GM23248 (cell line): ENCODE measurements at regions not wholly inside any gene's neighbourhood (a gene's known extent, or its start where the extent isn't known, plus 50 kb on each side); places are given as distances from the start of the nearest gene placed in this dataset.

Source experiments
- DNase-seq: peaks from one replicate; pipeline ENCODE4 v3.0.0-alpha.2; 2015
- H2AFZ ChIP-seq: fragments of 200-600 bp; sonication (generic); 2 replicates; pipeline ENCODE4 v1.6.1; 2016; ENCODE audit warnings: antibody characterized with exemption
- H3F3A ChIP-seq: fragments of 200-600 bp; sonication (generic); 2 replicates; pipeline ENCODE4 v1.6.1; 2016; ENCODE audit warnings: mild to moderate bottlenecking, antibody characterized with exemption, mixed run types; ENCODE audit not compliant: insufficient read depth
- H3K27ac ChIP-seq: fragments of 200-600 bp; sonication (generic); 2 replicates; pipeline ENCODE4 v1.5.1; 2016; ENCODE audit warnings: mild to moderate bottlenecking
- H3K27me3 ChIP-seq: fragments of 200-600 bp; sonication (generic); replicated peaks from 2 replicates; pipeline ENCODE4 v1.6.1; 2016; ENCODE audit warnings: mild to moderate bottlenecking; ENCODE audit not compliant: insufficient read depth
- H3K36me3 ChIP-seq: fragments of 200-600 bp; sonication (generic); 2 replicates; pipeline ENCODE4 v1.6.1; 2016; ENCODE audit warnings: low read depth, mild to moderate bottlenecking
- H3K4me1 ChIP-seq: fragments of 200-600 bp; sonication (generic); 2 replicates; pipeline ENCODE4 v1.6.1; 2016; ENCODE audit warnings: mild to moderate bottlenecking; ENCODE audit not compliant: insufficient read depth
- H3K4me2 ChIP-seq: fragments of 200-600 bp; sonication (generic); one replicate; pipeline ENCODE4 v1.6.1; 2016; ENCODE audit warnings: mild to moderate bottlenecking; ENCODE audit not compliant: unreplicated experiment
- H3K4me3 ChIP-seq: fragments of 200-600 bp; sonication (generic); 2 replicates; pipeline ENCODE4 v1.5.1; 2016; ENCODE audit warnings: mild to moderate bottlenecking
- H3K79me2 ChIP-seq: fragments of 200-600 bp; sonication (generic); 2 replicates; pipeline ENCODE4 v1.6.1; 2016; ENCODE audit warnings: mild to moderate bottlenecking; ENCODE audit not compliant: insufficient read depth
- H3K9ac ChIP-seq: fragments of 200-600 bp; sonication (generic); 2 replicates; pipeline ENCODE4 v1.6.1; 2016; ENCODE audit warnings: mild to moderate bottlenecking
- H3K9me2 ChIP-seq: fragments of 200-600 bp; sonication (generic); 2 replicates; pipeline ENCODE4 v1.6.1; 2016; ENCODE audit warnings: mixed run types, mild to moderate bottlenecking, moderate library complexity; ENCODE audit not compliant: insufficient read depth
- H3K9me3 ChIP-seq: fragments of 200-600 bp; sonication (generic); one replicate; pipeline ENCODE4 v1.6.1; 2017; ENCODE audit warnings: low read depth
- H4K20me1 ChIP-seq: fragments of 200-600 bp; sonication (generic); 2 replicates; pipeline ENCODE4 v1.6.0; 2016; ENCODE audit not compliant: insufficient read depth
- EZH2 ChIP-seq: fragments of 200-600 bp; sonication (generic); IDR thresholded peaks from 2 replicates; pipeline ENCODE4 v1.6.1; 2018; ENCODE audit warnings: antibody characterized with exemption, mild to moderate bottlenecking; ENCODE audit not compliant: insufficient read depth, poor library complexity, severe bottlenecking
- EZH2phosphoT487 ChIP-seq: fragments of 200-600 bp; sonication (generic); IDR thresholded peaks from 2 replicates; pipeline ENCODE4 v1.6.1; 2018; ENCODE audit warnings: antibody characterized with exemption, moderate library complexity, mild to moderate bottlenecking, low read depth; ENCODE audit not compliant: insufficient read depth
- WGBS, 2 experiments: methylation state at CpG; one replicate each; pipeline ENCODE4 v1.1.6; 2015 to 2017; ENCODE audit warnings: low lambda C conversion rate in 2 of 2, low coverage in 1 of 2; ENCODE audit errors: missing lambda C conversion rate in 2 of 2; 5-methylcytosine and 5-hydroxymethylcytosine counted together
- in situ Hi-C: fragments of 300-500 bp; cut with MboI; formaldehyde crosslinking; loops from 2 replicates; pipeline ENCODE4 v1.15.0; 2020

- H3K4me1 ChIP-seq: no peaks in the 10 kb centered on the region
- 32 to 39% methylated on average over 5 of the region's 5 CpGs for WGBS, 2 experiments
- in situ Hi-C loops: no loop called here
These were observed 141.7 kb upstream of the RPL38 start for GRCh38 chr17:74061758-74062157.

DNA sequence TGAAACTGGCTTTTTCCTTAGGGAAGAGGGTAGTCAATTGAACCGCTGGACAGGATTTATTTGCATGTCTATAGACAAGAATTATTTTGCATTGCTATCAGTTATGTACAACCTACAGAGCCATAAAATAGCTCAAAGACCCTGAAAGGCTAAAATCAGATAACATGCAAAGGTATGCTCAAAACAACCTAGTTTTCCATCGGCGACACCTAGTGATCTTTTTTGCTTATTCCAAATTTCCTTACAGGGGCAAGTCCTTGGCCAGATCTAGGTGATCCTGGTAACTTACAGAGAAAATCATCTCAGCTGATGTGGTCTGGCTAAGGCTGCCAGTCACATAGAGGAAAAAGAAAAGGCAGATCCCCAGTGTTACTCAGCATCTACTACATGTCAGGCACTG is 141.2 kb upstream of the RPL38 start:
- DNase-seq: no peak
- Histone ChIP-seq H3K9me2 (no peaks in the 10 kb centered on the region), H3K79me2 (no peaks in the 10 kb centered on the region), H3K4me3 (no peak overlapping the region), H4K20me1 (no peaks in the 10 kb centered on the region), H3K36me3 (no peaks in the 10 kb centered on the region), H3K9me3 (no peaks in the 10 kb centered on the region), H3K4me1 (no peaks in the 10 kb centered on the region), H2AFZ (no peak overlapping the region), H3K27me3 (no peaks in the 10 kb centered on the region; the same call in 1 of the 2 replicates), H3F3A (no peaks in the 10 kb centered on the region), H3K9ac (no peak overlapping the region), H3K27ac (no peak overlapping the region), H3K4me2 (no peak overlapping the region)
- WGBS, 2 experiments: 82 to 88% methylated on average over 3 of the region's 3 CpGs
- no peak for TF ChIP-seq EZH2phosphoT487
- TF ChIP-seq EZH2: no peak
- in situ Hi-C loops: no loop called here

More at GRCh38 chr17:74061758-74062157, 141.7 kb upstream of the RPL38 start:
- Histone ChIP-seq H3K4me2 (no peak overlapping the region), H3K79me2 (no peaks in the 10 kb centered on the region), H3K9ac (no peak overlapping the region), H3F3A (no peaks in the 10 kb centered on the region), H2AFZ (no peak overlapping the region), H3K27me3 (no peaks in the 10 kb centered on the region; the same call in 1 of the 2 replicates), H4K20me1 (no peaks in the 10 kb centered on the region), H3K9me3 (no peaks in the 10 kb centered on the region), H3K4me3 (no peak overlapping the region), H3K27ac (no peak overlapping the region), H3K9me2 (no peaks in the 10 kb centered on the region), H3K36me3 (no peaks in the 10 kb centered on the region)
- TF ChIP-seq EZH2 (no peak), EZH2phosphoT487 (no peak)
- no peak for DNase-seq

GRCh38 chr17:74063439-74063838 is 140.0 kb upstream of the RPL38 start:
- 36 to 39% methylated on average over 10 of the region's 10 CpGs for WGBS, 2 experiments
- Histone ChIP-seq H3K79me2 (no peaks in the 10 kb centered on the region), H3K36me3 (no peaks in the 10 kb centered on the region), H2AFZ (no peak overlapping the region), H3K27me3 (no peaks in the 10 kb centered on the region; the same call in 1 of the 2 replicates), H3K9me2 (no peaks in the 10 kb centered on the region), H3K4me2 (no peak overlapping the region), H3K27ac (no peak overlapping the region), H3K9ac (no peak overlapping the region), H3K4me3 (no peak overlapping the region), H4K20me1 (no peaks in the 10 kb centered on the region), H3F3A (no peaks in the 10 kb centered on the region), H3K4me1 (no peaks in the 10 kb centered on the region), H3K9me3 (no peaks in the 10 kb centered on the region)
- in situ Hi-C loops: no loop called here
- TF ChIP-seq EZH2 (no peak), EZH2phosphoT487 (no peak)
- no peak for DNase-seq

DNA sequence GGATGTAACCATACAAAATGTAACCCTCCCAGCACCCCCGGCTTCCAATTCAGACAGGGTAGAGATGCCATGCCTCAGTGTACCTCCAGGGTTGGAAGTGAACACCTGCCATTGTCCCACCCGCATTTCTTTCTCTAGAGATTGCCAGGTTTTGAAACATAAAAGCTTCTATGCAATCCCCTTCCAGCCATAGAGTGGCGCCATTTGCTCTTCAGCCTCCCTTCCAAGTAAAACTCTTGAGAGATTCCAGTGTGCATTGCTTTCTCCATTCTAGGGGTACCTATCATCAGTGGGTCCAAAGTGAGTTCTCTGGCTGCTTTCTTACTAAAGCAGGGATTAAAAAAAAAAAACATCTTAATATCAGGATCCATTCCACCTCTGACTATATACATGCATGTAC is 133.1 kb upstream of the RPL38 start:
- H3F3A ChIP-seq: no peaks in the 10 kb centered on the region
- in situ Hi-C loops: no loop called here
- no peak for DNase-seq
- H3K36me3 ChIP-seq: no peaks in the 10 kb centered on the region
- H3K27me3 ChIP-seq: no peaks in the 10 kb centered on the region
- no peak overlapping the region for H3K4me2 ChIP-seq
- H4K20me1 ChIP-seq: no peaks in the 10 kb centered on the region
- H3K27ac ChIP-seq: no peak overlapping the region
- TF ChIP-seq EZH2phosphoT487: no peak
- no peak for TF ChIP-seq EZH2
- H3K79me2 ChIP-seq: no peaks in the 10 kb centered on the region
- H3K9ac ChIP-seq: no peak overlapping the region
- WGBS, 2 experiments: 19 to 43% methylated on average over 3 of the region's 3 CpGs
- H3K9me3 ChIP-seq: no peaks in the 10 kb centered on the region
- H3K4me3 ChIP-seq: no peak overlapping the region
- H3K4me1 ChIP-seq: no peaks in the 10 kb centered on the region
- H3K9me2 ChIP-seq: no peaks in the 10 kb centered on the region
- no peak overlapping the region for H2AFZ ChIP-seq
